AG04450 (cell line): ENCODE measurements at regions not wholly inside any gene's neighbourhood (a gene's known extent, or its start where the extent isn't known, plus 50 kb on each side); places are given as distances from the start of the nearest gene placed in this dataset.

ENCODE experiments used
- CTCF ChIA-PET: fragments of 300-600, 350-600 bp; formaldehyde crosslinking; extraction: SDS; loops from one replicate; lab custom pipeline; 2022; ENCODE audit warnings: antibody characterized with exemption, inconsistent platforms; lab: Charles Lee
- POLR2A ChIA-PET: fragments of 350-600 bp; formaldehyde crosslinking; extraction: SDS; loops from one replicate; lab custom pipeline; 2021; ENCODE audit warnings: antibody characterized with exemption, inconsistent platforms; lab: Yijun Ruan, JAX
- DNase-seq: peaks from one replicate; pipeline ENCODE4 v3.0.0-alpha.2; 2011; ENCODE audit warnings: low read depth, low spot score
- H3K27ac ChIP-seq: one replicate; pipeline ENCODE4 v1.5.1; 2012; ENCODE audit warnings: low read depth, low read length, control low read depth
- H3K27me3 ChIP-seq: one replicate; pipeline ENCODE4 v1.6.0; 2012; ENCODE audit warnings: low read length; ENCODE audit not compliant: control insufficient read depth, insufficient read depth
- H3K4me3 ChIP-seq: 2 replicates; pipeline ENCODE4 v1.5.1; 2011; ENCODE audit warnings: mild to moderate bottlenecking, low read depth, low read length, control low read depth
- H3K9me3 ChIP-seq: 2 replicates; pipeline ENCODE4 v1.5.1; 2012; ENCODE audit warnings: low read length; ENCODE audit not compliant: control insufficient read depth, insufficient read depth
- CTCF ChIP-seq: IDR thresholded peaks from 2 replicates; pipeline ENCODE4 v1.5.1; 2011; ENCODE audit warnings: low read depth, low read length, control low read depth, inconsistent platforms

DNA sequence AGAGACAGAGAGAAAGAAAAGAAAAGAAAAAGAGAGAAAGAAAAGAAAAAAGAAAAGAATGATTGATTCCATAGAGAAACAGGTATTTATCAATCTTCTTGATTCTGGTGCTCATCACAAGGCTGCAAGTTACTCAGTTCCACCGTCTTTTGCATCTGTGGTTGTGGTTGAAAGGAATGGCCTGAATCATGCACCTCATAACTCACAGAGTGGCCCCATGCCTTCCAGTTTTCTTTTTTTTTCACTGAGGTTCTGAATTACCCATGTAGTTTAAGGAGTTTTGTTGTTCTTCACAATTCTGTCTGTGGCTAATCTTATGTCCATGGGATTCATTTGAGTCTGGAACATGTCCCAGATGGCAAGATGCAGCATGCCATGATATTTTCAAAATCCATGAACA is 156.0 kb downstream of the ZNF33B start:
- Histone ChIP-seq H3K27ac (no peak overlapping the region), H3K4me3 (no peak overlapping the region), H3K9me3 (peaks cover 15% of the 10 kb centered on the region), H3K27me3 (no peaks in the 10 kb centered on the region)
- DNase-seq: no peak
- TF ChIP-seq CTCF: no peak
- ChIA-PET POLR2A (no interaction called here), CTCF (no interaction called here)

DNA sequence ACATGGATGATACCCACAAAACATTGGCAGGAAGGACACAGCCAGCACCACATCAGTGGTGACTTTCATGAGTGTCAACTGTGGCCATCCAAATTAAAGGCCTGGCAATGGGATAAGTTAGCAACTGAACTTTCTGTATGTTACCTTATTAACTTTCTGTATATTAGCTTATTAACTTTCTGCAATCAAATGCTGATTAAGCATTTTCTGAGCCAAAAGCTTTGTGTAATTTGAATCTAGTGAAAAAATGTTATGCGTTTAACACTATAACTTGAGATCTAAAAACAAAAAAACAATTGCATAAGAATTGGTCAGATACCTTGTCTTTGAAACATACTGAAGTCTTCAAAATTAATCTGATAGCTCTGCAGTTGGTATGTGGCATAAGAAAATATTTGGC is 159.3 kb downstream of the ZNF33B start:
- Histone ChIP-seq H3K4me3 (no peak overlapping the region), H3K9me3 (peaks cover 37% of the 10 kb centered on the region), H3K27me3 (no peaks in the 10 kb centered on the region), H3K27ac (no peak overlapping the region)
- DNase-seq: no peak
- ChIA-PET POLR2A (no interaction called here), CTCF (no interaction called here)
- no peak for TF ChIP-seq CTCF

DNA sequence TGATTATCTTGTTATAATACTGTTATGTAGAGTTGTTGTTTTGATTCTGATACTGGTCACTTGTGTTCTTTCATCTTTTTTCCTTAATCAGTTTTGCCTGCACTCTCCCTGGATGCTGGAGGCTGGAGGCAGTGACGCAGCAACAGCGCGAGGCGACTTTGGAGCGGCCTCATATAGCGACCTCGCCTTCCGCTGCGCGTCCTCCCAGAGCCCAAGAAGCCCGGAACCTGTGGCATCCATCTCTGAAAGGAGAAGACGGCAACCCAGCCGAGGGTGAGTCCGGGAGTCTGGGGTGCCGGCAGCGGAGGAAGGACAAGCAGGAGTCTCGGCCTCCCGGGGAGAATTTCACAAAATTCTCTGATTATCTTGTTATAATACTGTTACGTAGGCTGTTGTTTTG is 161.2 kb downstream of the ZNF33B start:
- H3K9me3 ChIP-seq: peaks cover 33% of the 10 kb centered on the region
- no peak overlapping the region for H3K4me3 ChIP-seq
- DNase-seq: no peak
- no peaks in the 10 kb centered on the region for H3K27me3 ChIP-seq
- H3K27ac ChIP-seq: no peak overlapping the region
- CTCF ChIA-PET: no interaction called here
- POLR2A ChIA-PET: no interaction called here
- TF ChIP-seq CTCF: no peak

DNA sequence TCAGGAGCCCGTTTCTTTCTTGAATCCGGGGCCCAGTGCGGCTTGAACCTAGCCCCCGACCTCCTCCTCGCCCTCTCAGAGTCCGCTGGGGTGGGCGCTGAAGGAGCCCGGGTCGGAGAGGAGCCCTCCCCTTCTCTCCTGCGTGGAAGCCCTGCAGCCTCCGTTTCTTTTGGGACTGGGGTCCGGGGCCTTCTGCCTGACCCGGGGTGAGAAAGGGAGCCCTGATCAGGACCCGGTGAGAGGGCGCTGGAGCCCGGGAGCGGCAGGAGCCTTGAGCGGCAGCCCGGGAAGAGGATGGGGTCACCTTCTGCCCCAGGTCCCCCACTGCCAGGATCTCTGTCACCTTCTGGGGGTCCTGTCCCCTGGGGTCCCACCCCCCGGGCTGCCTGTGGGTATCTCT is 162.3 kb downstream of the ZNF33B start:
- ChIA-PET POLR2A (no interaction called here), CTCF (no interaction called here)
- H3K27me3 ChIP-seq: no peaks in the 10 kb centered on the region
- no peak for DNase-seq
- peak overlapping the region; percentile 55 for H3K4me3 ChIP-seq
- H3K27ac ChIP-seq: no peak overlapping the region
- peaks cover 30% of the 10 kb centered on the region for H3K9me3 ChIP-seq
- TF ChIP-seq CTCF: no peak

DNA sequence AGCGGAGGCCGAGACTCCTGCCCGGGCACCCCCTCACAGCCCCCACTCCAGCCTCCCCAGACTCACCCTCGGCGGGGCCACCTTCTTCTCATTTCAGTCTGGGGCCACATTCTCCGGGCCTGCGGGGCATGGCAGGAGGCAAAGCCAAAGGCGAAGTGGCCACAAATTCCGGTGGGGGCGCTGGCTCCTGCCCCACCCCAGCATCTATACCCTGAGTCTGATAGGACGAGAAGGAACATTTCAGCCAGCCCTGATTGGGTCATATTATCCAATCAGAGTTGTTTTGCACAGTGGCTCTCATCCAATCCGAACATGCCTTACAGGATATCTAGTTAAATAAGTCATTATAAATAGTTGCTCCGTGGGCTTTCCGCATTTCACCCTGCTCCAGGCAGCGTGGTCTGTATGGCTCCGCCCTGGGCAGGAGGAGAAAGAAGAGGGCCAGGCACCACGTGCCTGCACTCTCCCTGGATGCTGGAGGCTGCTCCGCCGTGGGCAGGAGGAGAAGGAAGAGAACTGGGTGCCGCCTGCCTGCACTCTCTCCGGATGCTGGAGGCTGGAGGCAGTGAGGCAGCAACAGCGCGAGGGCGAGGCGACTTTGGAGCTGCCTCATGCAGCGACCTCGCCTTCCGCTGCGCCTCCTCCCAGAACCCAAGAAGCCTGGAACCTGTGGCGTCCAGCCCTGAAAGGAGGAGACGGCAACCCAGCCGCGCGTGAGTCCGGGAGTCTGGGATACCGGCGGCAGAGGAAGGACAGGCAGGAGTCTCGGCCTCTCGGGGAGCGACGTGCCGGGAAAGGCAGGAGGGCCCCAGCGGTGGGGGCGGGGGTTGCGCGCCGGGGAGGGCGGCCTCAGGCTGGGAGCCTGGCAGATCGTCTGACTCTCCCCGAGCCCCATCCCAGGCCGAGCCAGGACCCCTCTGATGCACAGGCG is 162.9 kb downstream of the ZNF33B start:
- no peak for TF ChIP-seq CTCF
- H3K4me3 ChIP-seq: peak overlapping the region; percentile 55
- ChIA-PET POLR2A (no interaction called here), CTCF (no interaction called here)
- no peak for DNase-seq
- H3K27ac ChIP-seq: no peak overlapping the region
- no peaks in the 10 kb centered on the region for H3K27me3 ChIP-seq
- H3K9me3 ChIP-seq: peaks cover 30% of the 10 kb centered on the region
